Stimulated activated CD8-positive, alpha-beta memory T cell treated with anti-CD3 and anti-CD28 coated beads, Interleukin-12 subunit alpha, Interleukin-12 subunit beta, amount 100 ng/mL, for 4 hours (primary cell): ENCODE measurements at regions not wholly inside any gene's neighbourhood (a gene's known extent, or its start where the extent isn't known, plus 50 kb on each side); places are given as distances from the start of the nearest gene placed in this dataset.
"Not testable (repeated sequence)": the region's sequence is repeated elsewhere in the genome, so short reads cannot be mapped to it uniquely, and the experiment has no call there.

ENCODE experiments used
- DNase-seq: peaks from one replicate; pipeline ENCODE4 v3.0.0-alpha.2; 2020; ENCODE audit warnings: low read depth

DNA sequence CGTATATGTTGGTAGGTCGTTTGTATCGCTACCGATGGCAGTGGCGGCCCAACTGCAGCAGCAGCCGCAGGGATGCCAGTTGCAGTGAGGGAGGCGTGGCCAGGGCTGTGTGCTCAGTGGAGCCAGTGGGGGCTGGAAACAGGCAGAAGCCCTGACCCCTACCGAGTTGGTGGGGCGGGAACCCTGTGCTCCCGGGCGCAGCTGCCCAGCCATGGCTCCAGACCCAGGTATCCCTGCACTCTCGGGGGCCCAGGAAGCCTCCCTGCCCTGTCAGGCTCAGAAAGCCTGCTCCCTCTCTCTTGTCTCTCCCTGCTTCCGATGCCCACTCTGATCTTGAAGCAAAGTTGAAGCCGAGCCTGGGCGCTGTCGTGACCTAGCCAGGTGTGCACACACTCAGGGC, 78.6 kb upstream of the ITGB1 start:
- no peak for DNase-seq

DNA sequence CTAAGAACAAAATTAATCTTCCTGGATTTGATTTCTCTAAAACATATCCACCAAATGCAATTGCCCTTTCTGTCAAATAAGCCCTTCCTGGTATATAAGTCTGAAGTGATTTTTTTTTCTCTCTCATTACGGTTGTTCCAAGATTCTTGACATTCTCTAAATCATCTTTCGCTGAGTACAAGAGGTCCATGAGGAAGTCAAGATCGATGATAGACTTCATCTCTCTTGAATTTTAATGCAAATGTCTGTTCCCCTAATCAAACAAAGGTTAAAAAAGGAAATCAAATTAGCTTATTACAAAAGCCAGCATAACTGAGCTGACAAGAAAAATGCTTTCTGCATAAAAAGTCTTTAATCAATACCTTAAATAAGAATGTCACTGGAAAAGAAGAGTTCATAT, 77.4 kb upstream of the ITGB1 start:
- DNase-seq, result no peak

DNA sequence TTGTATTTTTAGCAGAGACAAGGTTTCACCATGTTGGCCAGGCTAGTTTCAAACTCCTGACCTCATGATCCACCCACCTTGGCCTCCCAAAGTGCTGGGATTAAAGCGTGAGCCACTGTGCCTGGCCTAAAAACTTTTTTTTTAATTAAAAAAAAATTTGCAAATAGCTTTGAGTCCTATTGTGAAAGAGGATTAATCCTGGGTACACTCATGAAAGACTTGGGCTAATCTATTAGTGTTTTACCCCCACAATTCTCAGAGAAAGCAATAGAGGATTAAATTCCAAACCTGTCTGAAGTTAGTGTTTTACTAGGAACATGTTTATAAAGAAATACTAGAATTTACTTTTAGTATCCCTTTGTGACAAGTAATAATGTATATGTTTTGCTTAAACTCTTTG, 76.9 kb upstream of the ITGB1 start:
- DNase-seq, result no peak

DNA sequence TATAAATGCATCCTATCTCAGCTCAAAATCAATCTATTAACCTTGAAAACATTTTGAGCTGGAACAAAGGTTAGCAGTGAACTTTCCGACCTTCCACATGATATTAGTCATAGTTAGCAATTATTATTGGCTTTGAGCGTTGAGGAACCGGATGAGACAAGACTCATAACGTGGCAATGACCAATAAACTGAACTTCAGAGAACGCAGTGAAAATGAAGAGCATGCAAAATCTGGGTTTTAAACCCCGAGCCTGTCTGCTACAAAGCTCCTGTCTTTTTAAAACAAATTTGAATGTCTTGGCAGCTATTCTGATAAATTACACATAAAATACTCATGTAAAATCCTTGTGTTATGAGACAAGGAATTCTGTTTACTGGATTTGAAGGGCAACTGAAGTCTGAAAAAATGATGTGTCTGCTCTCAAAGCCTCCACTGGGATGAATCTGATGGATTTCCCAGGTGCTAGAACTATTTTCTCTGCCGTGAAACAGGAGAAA, 74.7 kb upstream of the ITGB1 start:
- DNase-seq, result no peak

DNA sequence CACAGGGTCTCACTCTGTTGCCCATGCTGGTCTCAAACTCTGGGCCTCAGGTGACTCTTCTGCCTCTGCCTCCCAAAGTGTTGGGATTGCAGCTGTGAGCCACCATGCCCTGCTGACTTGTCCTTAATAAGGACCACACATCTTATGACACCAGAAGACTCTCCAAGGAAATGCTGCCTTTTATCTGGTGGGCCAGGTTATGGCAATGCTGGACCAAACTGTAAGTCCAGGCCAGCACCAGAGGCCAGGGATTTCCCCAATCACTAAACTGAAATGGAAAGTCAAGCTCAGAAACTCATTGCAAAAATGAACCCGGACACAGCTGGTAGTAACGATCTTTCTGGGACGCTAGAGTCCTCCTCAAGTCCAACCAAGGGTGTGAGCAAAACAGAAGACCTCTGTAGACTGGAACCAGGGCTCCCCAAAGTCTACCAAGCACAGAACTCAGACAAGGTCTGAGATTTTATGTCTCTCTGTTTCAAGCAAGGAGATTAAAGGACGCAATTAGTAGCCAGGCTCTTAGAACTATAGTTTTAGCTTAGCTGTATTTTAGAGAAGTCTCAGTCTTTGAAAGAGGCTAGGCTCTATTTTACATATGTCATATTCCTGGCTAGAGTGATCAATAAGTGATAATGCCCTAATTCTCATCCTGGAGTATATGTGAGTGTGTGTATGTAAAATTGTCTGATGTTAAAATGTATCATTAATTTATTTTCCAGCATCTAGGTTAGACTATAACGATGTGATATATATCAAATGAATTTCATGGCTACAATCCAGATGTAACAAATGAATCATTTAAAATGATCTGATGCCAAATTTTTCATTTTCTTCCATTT, 74.0 kb upstream of the ITGB1 start:
- DNase-seq, result no peak

DNA sequence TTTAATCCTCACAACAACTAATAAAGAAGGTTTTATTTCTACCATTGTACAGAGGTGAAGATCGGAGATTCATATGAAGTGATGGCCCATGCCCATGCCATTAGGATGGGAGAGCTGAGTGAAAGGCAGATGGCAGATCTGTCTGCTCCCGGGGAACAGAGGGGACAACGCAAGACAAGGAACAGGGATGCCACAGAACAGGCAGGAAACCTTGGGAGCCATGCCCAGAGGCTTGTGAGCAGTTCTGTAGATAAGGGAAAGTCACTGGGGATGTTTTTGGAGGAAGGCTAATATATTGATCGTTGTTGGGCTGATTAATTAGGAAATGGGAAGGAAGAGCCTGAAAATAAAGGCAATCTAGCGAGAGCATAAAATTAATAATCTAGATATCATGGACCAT, 73.1 kb upstream of the ITGB1 start:
- no peak for DNase-seq

DNA sequence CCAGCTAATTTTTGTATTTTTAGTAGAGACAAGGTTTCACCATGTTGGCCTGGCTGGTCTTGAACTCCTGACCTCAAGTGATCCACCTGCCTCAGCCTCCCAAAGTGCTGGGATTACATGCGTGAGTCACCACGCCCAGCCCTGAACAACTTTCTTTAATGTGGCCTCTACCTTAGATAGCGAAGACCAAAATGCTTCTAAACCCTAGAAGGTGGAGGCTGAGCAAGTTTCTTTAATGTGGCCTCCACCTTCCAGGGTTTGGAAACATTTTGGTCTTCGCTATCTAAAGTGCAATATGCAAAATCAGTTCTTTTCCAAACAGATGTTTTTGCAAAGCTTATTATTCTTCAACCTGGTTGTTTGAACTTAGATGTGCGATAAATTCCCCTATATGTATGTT, 70.5 kb upstream of the ITGB1 start:
- not testable (repeated sequence) for DNase-seq

DNA sequence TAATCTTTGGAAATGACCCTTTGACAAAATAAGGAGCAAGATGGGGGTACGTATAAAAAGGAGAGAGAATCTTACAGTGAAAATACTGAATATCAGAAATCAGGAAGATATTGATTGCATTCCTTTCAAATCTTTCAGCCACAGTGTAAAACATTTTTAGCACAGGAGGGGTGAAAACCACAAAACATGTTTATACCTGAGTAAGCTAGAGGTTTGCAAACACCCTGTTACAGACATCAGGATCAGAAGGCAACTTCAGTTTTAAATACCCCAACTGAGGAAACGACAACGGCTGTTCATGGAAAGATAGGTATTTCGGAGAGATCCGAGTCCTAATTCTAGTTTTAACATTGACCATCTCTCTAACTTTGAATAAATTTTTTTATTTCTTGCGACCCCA, 69.1 kb upstream of the ITGB1 start:
- DNase-seq, result no peak

DNA sequence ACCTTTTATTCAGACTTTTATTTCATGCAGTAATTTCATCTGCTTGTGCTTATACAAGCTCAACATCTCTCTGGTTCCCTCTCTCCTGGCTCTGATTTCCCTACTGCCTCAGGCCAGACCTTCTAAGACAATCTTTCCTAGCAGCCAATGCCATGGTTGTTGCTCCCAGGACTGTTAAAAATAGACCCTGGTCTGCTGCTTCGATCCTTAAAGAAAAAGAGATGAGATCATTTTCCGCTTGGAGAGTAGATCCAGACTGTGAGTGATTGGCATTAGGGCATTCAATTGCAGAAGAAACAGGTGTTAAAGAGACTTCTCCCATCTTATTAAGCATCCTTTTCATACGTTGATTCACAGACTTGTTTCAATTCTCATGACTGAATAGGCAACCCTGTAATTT, 68.4 kb upstream of the ITGB1 start:
- no peak for DNase-seq

DNA sequence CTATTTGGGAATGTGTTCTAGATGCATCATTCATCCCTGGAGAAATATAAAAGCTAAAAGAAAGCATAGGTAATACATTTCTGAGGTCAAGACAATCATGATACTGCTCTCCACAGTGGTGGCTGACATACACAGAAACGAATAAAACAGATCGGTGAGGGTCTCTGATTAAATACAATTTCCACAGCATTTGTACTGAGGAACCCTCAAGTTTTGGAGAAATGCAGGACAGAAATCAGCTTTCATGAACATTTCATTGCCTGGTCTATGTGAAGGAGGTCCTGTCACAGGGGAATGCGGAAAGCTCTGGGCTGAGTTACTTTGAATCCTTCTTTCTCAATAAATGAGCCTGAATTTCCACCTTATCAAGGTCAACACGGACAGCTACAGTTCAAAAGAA, 67.9 kb upstream of the ITGB1 start:
- no peak for DNase-seq

DNA sequence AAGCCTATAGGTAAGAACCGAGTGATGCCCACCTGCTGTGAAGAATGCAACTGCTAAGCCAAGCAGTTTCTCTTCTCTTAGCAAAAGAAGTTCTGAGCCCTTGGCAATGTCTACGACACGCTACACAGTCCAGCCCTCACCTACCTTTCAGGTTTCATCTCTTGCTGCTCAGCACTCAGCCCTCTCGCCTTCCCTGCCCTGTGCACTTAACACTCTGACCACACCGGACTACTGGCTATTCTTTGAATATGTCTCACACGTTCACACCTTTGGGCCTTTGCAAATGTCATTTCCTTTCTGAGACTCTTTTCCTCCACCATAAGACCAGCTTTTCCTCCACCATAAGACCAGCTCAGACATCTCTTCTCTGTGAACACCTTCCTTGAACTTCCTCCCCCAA, 67.0 kb upstream of the ITGB1 start:
- DNase-seq, result no peak

DNA sequence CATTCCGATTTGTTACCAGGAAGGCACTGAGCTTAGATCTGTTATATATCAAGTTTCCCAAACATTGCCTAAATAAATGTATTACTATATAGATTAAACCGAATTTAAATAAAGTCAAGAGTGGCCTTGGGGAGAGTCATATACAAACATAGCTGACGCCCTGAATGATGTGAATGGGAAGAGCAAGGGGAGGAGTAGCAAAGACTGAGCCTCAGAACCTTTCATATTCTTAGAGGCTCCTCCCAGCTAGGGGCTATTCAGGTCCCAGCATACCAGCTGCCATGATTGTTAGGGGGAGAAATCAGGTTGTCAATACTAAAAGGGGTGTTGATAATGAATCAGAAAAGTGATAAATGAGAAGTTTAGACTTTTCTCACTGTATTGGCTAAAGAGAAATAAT, 64.7 kb upstream of the ITGB1 start:
- no peak for DNase-seq

DNA sequence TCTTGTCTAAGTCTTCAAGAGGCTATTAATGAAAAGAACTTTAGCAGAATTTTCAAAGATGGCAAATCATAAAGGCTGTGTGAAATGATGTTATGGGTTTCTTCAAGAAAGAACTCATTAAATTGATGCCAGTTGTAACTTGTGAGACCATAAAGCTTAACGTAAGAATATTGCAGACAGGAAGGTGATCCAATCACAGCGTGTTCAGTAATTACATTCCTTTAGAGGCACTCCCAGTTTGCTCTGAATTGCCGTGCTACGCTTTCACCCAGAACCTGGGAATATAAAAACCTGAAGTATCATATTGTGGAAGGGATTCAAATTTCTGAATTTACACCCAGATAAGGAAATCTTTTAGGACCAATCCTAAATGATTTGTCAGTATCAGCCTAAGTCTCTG, 64.1 kb upstream of the ITGB1 start:
- no peak for DNase-seq

DNA sequence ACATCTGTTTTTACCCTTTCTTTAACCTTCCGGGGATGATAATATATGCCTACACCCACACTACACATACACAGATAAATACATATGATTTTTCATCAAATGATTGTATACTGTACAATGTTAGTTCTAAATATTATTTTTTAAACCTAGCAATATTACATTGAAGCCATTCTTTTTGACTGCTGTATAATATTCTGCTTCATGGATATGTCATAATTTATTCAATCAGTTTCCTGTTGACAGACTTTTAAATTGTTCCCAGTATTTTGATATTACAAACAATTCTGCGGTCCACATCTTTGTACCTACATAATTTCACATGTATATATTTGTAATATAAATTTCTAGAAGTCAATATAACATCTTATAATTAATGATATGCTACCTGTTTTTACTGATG, 59.0 kb upstream of the ITGB1 start:
- DNase-seq, result no peak

DNA sequence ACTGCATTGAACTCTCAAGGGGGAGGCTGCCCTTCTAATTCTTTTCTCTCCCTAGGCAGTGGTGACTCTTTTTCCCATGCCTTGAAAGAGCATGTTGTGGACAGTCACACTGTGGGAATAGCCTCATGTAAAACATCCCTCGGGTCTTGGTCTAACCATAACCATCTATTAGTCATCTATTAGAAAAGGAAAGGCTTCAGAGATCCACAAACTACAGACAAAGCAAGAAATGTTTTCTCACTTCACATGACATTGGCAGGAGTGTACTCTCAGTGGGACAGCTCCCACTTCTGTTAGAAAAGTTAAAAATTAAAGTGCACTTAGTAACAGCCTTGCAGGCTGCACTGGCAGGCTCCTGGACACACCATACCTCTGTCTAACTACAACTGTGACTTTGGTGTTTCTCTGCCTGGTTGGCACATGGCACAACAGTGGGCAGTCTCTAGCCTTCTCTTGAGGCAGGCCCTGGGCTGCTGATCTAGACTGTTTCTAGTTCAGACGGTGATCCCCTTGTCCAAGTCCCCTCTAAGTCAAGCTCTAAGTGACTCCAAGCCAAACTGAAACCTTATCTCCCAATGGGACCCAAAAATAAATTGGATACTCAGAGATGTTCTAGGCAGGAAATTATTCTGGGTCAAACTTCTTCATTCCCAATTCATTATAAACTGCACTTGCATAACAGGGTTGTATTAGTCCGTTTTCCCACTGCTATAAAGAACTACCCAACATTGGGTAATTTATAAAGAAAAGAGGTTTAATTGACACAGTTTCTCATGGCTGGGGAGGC, 57.9 kb upstream of the ITGB1 start:
- no peak for DNase-seq

DNA sequence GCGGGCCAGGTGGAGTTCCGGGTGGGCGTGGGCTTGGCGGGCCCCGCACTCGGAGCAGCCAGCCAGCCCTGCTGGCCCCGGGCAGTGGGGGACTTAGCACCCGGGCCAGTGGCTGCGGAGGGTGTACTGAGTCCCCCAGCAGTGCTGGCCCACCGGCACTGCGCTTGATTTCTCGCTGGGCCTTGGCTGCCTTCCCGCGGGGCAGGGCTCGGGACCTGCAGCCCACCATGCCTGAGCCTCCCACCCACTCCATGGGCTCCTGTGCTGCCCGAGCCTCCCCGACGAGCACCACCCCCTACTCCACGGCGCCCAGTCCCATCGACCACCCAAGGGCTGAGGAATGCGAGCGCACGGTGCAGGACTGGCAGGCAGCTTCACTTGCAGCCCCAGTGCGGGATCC, 55.3 kb upstream of the ITGB1 start:
- not testable (repeated sequence) for DNase-seq

DNA sequence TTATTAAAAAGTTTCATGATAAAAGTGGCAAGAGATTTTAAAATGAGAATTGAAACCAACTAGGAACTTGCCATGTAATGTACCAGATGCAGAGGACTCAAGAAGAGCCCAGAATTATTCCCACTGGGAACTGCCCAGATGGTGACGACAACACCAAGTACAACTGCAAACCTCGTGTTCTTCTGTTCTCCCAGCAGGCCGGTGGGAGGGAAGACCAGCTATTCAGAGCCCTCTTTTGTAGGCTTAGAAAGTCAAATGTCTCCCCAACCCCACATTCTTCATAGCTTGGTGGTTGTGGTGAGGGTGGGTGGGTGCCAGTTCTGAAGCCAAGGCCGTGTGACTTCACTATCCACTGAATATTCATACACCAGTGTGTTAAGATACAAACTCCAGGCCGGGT, 54.3 kb upstream of the ITGB1 start:
- DNase-seq, result no peak

DNA sequence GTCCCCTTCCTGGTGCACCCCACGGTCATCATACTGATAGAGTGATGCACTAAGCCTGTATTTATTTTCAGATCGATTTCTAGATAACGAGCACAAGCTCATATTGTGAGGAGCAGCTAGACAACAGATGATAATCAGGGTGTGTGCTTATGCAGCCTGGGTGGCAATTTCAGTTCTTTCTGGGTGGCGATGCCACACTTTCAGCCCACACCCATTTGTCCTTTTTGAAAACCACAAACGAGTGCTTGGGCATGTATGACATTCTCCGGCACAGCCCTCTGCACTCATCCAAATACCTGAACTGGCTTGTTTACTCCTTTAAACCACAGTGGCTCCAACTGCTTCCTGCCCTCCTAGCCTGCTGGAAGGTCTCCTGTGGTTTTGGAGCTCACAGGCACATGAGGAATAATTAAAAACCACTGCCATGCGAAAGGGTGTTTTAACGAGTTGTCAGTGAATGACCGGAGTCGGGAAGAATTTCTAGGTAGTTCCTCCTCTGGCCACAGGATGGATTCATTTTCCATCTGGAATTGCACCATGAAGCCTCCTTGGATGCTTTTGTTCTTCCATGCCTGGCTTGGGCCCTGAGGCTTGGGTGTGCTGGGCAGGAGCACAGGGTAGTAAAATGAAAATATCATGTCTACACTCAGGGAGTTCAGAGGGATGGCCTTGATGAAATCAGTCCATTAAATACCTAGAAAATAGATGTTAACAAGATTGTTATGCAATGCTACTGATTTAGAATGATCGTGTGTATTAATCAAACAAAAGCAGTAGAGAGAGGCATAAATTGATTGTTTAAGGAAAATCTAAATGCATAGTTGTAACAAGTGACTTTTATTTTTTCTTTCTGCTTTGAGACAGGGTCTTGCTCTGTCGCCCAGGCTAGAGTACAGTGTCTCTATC, 52.4 kb upstream of the ITGB1 start:
- no peak for DNase-seq

DNA sequence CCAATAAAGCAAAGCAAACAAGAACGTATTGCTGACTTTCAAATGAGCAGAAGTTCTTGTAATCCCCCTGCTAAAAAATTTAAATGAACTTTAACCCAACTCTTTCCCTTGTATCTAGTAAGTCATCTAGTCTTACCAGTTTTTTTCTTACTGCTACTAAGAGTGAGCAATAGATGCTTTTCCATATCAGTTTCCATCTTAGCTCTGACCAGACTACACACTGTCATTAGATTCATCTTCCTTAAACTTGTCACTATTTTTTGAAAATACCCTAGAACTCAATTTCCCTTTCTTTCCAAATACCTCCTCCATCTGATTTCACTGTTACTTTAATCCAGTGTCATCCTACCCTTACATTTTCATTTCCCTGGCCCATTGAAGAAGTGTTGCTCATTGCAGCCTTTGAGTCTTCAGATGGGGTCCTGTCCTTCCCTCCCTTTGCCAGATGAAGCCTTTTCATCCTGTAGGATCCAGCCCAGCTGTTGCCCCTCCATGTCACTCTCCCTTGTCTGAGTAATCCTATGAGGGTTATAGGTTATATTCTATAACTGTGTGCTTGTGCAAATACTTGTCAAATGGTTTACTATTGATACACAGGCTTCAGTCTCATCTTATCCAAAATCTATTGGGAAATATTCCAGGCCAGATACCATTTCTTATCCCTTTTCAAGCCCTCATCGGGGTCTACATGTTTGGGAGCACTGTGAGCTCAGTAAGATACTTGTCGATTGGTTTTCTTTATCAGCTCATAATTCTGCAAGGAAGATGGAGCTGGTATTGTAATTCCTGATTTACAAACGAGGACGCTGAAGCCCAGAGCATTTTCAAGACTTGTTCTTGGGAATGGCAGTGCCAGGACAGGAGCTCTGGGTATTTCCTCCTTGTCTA, 51.5 kb upstream of the ITGB1 start:
- DNase-seq, result no peak

DNA sequence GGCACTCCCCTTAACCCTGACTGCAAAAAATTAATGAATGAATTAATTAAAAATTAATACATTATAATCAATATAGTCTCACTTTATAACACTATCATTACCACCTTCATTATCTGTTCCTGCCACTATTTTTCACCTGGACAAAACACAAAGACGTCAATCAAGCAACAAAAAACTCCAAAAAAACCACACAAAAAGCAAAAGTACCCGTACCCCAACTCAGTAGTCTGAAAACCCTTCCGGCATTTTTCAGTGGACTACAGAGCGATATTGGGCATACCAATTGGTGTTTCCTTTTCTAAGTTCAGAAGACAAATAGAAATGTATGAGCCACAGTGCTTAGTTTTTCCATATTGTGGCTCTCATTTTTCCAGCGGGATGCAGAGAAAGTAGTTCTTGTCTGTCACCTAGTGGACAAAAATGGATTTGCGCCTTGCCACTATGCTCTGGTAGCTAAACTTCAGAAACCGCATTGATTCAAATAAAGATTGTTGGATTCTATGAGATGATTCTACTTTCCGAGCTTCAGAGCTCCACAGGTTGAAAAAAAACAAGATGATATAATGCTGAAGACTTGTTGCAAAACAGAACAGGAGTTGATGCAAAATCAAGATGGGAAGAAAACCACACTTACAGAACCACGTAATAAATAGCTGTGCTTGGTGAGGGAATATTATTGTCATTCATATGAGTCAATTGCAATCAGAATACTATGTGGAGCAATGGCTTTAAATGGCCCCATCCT, 50.6 kb upstream of the ITGB1 start:
- DNase-seq, result no peak
